Natural killer cell (primary cell): ENCODE measurements at regions not wholly inside any gene's neighbourhood (a gene's known extent, or its start where the extent isn't known, plus 50 kb on each side); places are given as distances from the start of the nearest gene placed in this dataset.
"Not testable (repeated sequence)": the region's sequence is repeated elsewhere in the genome, so short reads cannot be mapped to it uniquely, and the experiment has no call there.

ENCODE experiments used
- ATAC-seq, 3 donors: fragments of 150-1000 bp in 2 of 3; fragments of 200-7000 bp in 1 of 3; cut with Tn5 transposase; 1 replicate in 1 of 3; 2 replicates in 2 of 3; pipeline ENCODE4 v1.10.0; 2021; ENCODE audit warnings: mild to moderate bottlenecking in 2 of 3, moderate library complexity in 2 of 3
- DNase-seq, 2 donors: peaks; one replicate each; pipeline versions ENCODE4 v3.0.0 to v3.0.0-alpha.2; 2013 to 2021; ENCODE audit warnings: mixed read lengths in 1 of 2
- H3K27ac ChIP-seq: one replicate; pipeline ENCODE4 v1.5.1; 2013; ENCODE audit warnings: mild to moderate bottlenecking, low read length
- H3K27me3 ChIP-seq: one replicate; pipeline ENCODE4 v1.6.1; 2013; ENCODE audit warnings: low read length; ENCODE audit not compliant: control insufficient read depth, insufficient read depth
- H3K36me3 ChIP-seq: one replicate; pipeline ENCODE4 v1.6.1; 2013; ENCODE audit warnings: low read length; ENCODE audit not compliant: control insufficient read depth, insufficient read depth
- H3K4me1 ChIP-seq: one replicate; pipeline ENCODE4 v1.6.1; 2013; ENCODE audit warnings: low read length; ENCODE audit not compliant: control insufficient read depth, insufficient read depth
- H3K4me3 ChIP-seq: one replicate; pipeline ENCODE4 v1.5.1; 2013; ENCODE audit warnings: low read length
- H3K9me3 ChIP-seq: one replicate; pipeline ENCODE4 v1.6.1; 2013; ENCODE audit warnings: low read length; ENCODE audit not compliant: control insufficient read depth, insufficient read depth
- H3K27ac Mint-ChIP-seq, 2 donors: one replicate each; pipeline ENCODE4 v1.8.0; 2022; ENCODE audit warnings: mild to moderate bottlenecking in 2 of 2, mixed read lengths in 2 of 2, moderate library complexity in 1 of 2
- H3K27me3 Mint-ChIP-seq, 2 donors: one replicate each; pipeline ENCODE4 v1.8.0; 2022; ENCODE audit warnings: low read depth in 2 of 2, mixed read lengths in 2 of 2
- H3K36me3 Mint-ChIP-seq: one replicate; pipeline ENCODE4 v1.8.0; 2022; ENCODE audit warnings: mixed read lengths
- H3K4me1 Mint-ChIP-seq, 2 donors: one replicate each; pipeline ENCODE4 v1.8.0; 2022; ENCODE audit warnings: mixed read lengths in 2 of 2
- H3K4me3 Mint-ChIP-seq: one replicate; pipeline ENCODE4 v1.8.0; 2022; ENCODE audit warnings: mild to moderate bottlenecking, moderate library complexity, mixed read lengths
- H3K9me3 Mint-ChIP-seq, 2 donors: one replicate each; pipeline ENCODE4 v1.8.0; 2022; ENCODE audit warnings: mixed read lengths in 2 of 2
- WGBS: methylation state at CpG from one replicate; pipeline ENCODE4 v1.1.7; 2013; ENCODE audit warnings: missing lambda C conversion rate; ENCODE audit not compliant: insufficient coverage; 5-methylcytosine and 5-hydroxymethylcytosine counted together
- intact Hi-C: fragments of 100-400 bp; cut with micrococcal nuclease; formaldehyde crosslinking; loops from one replicate; pipeline ENCODE4 v1.14.2; 2022
- TF ChIP-seq, protein P1 (sequence below): fragments of 200-600 bp; IDR thresholded peaks from one replicate; pipeline ENCODE4 v1.8.0; 2022; ENCODE audit warnings: antibody characterized with exemption

DNA sequence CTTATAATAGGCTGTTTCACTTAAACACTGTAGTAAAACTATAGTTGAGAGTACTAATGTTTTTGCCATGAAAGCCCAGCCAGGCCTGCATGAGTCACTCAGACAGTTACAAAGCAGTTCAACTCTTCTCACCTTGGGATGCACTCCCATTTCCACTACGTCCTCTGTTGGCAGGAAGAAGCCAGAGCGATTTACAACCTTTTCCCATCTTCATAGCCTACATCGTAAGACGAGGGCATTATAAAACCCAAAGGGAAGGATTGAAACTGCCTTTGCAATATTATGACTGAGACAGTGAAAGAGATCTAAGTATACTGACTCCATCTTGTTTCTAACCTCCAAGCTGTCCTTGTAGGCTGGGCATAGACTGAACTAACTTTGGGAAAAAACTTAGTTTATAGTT is 71.8 kb upstream of the CSF1 start:
- H3K4me1 ChIP-seq: no peaks in the 10 kb centered on the region
- Mint-ChIP-seq H3K9me3 (no peaks in the 10 kb centered on the region), H3K27ac (no peak overlapping the region), H3K4me1 (no peaks in the 10 kb centered on the region), H3K4me3 (no peak overlapping the region), H3K36me3 (no peaks in the 10 kb centered on the region), H3K27me3 (peaks cover 7 to 36% of the 10 kb centered on the region in 2 donors)
- no peaks in the 10 kb centered on the region for H3K36me3 ChIP-seq
- H3K27ac ChIP-seq: no peak overlapping the region
- peaks cover 2% of the 10 kb centered on the region for H3K9me3 ChIP-seq
- TF ChIP-seq, protein P1, sequence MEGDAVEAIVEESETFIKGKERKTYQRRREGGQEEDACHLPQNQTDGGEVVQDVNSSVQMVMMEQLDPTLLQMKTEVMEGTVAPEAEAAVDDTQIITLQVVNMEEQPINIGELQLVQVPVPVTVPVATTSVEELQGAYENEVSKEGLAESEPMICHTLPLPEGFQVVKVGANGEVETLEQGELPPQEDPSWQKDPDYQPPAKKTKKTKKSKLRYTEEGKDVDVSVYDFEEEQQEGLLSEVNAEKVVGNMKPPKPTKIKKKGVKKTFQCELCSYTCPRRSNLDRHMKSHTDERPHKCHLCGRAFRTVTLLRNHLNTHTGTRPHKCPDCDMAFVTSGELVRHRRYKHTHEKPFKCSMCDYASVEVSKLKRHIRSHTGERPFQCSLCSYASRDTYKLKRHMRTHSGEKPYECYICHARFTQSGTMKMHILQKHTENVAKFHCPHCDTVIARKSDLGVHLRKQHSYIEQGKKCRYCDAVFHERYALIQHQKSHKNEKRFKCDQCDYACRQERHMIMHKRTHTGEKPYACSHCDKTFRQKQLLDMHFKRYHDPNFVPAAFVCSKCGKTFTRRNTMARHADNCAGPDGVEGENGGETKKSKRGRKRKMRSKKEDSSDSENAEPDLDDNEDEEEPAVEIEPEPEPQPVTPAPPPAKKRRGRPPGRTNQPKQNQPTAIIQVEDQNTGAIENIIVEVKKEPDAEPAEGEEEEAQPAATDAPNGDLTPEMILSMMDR: no peak
- ATAC-seq: no peak
- DNase-seq: no peak
- 90% methylated on average over 2 of the region's 4 CpGs for WGBS
- intact Hi-C loops: no loop called here
- no peaks in the 10 kb centered on the region for H3K27me3 ChIP-seq
- H3K4me3 ChIP-seq: no peak overlapping the region

DNA sequence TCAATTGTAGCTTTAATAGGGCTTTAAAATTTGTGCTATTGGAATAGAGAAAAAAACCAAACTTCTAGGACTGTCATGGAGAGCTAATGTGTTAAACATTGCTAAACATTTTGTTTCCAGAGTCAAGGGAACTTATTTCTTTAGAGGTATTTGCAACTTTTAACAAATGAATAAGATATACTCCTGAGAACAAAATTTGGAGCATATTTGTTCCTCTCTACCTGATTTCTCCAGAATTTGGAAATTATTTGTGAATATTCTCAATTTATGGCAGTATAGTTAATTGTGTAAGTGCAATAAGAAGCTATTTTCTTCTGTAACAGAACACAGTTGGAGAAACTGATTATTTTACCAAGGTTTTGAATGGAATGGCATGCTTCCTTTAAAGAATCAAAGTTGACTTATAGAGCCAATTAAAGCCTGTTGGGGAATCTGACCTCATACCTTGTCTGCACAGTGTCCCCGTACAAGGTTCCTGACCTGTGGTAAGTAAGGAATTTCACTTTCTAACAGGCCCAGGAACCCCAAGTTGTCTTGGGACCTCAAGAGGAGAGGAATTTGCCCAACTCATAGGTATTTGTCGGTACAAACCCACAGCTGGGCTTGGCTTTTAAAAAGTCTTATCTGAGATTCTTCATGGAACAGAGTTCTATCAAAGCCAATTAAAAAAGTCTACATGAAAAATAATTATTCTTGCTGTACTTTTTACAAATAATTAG is 72.6 kb upstream of the CSF1 start:
- H3K27me3 ChIP-seq: no peaks in the 10 kb centered on the region
- ATAC-seq (no peak), DNase-seq (no peak)
- peaks cover 2% of the 10 kb centered on the region for H3K9me3 ChIP-seq
- intact Hi-C loops: no loop called here
- Mint-ChIP-seq H3K27ac (no peak overlapping the region), H3K4me1 (no peaks in the 10 kb centered on the region), H3K9me3 (no peaks in the 10 kb centered on the region), H3K36me3 (no peaks in the 10 kb centered on the region), H3K27me3 (peaks cover 7 to 41% of the 10 kb centered on the region in 2 donors), H3K4me3 (no peak overlapping the region)
- no peak overlapping the region for H3K27ac ChIP-seq
- H3K4me1 ChIP-seq: no peaks in the 10 kb centered on the region
- TF ChIP-seq, protein P1: no peak
- no peaks in the 10 kb centered on the region for H3K36me3 ChIP-seq
- H3K4me3 ChIP-seq: no peak overlapping the region
- 97% methylated on average over 2 of the region's 2 CpGs for WGBS

DNA sequence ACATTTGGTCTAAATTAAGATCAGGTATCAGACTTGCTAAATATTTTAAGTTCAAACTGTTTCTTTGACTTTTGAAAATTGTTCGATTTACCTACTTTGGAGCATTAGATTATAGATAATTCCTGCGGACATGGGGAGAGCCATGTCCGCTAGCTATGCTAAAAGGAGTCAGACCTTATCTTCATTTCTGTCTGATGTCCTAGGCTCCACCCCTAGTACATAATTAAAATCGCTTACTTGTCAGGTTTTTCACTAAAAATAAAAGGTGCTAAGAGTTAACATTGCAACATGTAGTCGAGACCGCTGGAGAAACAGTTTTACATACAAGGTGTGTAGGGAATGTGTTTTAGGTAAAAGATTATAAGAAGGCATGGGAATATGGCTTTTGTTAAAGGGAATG is 71.9 kb upstream of the EPS8L3 start:
- DNase-seq: not testable (repeated sequence)

DNA sequence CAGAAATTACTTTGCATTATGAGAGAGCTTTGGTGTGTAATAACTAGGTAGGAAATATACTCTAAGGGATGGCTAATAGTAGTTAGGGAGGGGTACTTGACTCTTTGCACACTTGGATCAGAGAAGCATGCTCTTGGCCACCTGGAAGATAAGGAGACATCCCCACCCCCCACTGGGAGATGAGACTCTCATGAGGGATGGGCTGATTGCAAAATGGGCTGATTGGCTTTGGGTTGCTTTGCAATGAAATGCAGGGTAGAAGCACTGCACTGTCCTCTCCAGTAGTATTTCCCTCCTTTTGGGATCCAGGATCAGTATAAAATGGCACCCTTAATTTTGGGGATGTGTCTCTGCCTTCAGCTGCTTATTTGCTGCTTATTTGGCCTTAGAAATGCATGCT is 71.2 kb upstream of the EPS8L3 start:
- H3K36me3 ChIP-seq: no peaks in the 10 kb centered on the region
- no peaks in the 10 kb centered on the region for H3K4me1 ChIP-seq

More for the DNA sequence above, 71.9 kb upstream of the EPS8L3 start:
- intact Hi-C loops, H3K27ac ChIP-seq, H3K9me3 Mint-ChIP-seq, H3K27ac Mint-ChIP-seq, H3K36me3 ChIP-seq, H3K36me3 Mint-ChIP-seq, ATAC-seq, H3K4me3 Mint-ChIP-seq, H3K27me3 ChIP-seq, H3K4me1 Mint-ChIP-seq, H3K4me3 ChIP-seq, H3K4me1 ChIP-seq, H3K9me3 ChIP-seq: not testable (repeated sequence)
- WGBS: 95% methylated on average over 6 of the region's 6 CpGs
- peaks cover 7 to 37% of the 10 kb centered on the region in 2 donors for H3K27me3 Mint-ChIP-seq

More for the DNA sequence above, 71.2 kb upstream of the EPS8L3 start:
- TF ChIP-seq, protein P1: no peak
- H3K4me1 Mint-ChIP-seq: no peaks in the 10 kb centered on the region
- H3K27me3 Mint-ChIP-seq: peaks cover 7 to 32% of the 10 kb centered on the region in 2 donors
- Histone ChIP-seq H3K27me3 (no peaks in the 10 kb centered on the region), H3K4me3 (no peak overlapping the region), H3K9me3 (peaks cover 2% of the 10 kb centered on the region), H3K27ac (no peak overlapping the region)
- no peaks in the 10 kb centered on the region for H3K9me3 Mint-ChIP-seq
- no peaks in the 10 kb centered on the region for H3K36me3 Mint-ChIP-seq
- DNase-seq: no peak
- no peak for ATAC-seq
- no peak overlapping the region for H3K4me3 Mint-ChIP-seq
- no peak overlapping the region for H3K27ac Mint-ChIP-seq
- intact Hi-C loops: no loop called here
